Keratinocyte (primary cell): ENCODE measurements at regions not wholly inside any gene's neighbourhood (a gene's known extent, or its start where the extent isn't known, plus 50 kb on each side); places are given as distances from the start of the nearest gene placed in this dataset.

Experiments used
- DNase-seq: peaks from one replicate; pipeline ENCODE4 v3.0.0-alpha.2; 2011; ENCODE audit warnings: low read depth, missing footprints, low spot score
- FAIRE-seq: peaks from 2 replicates; lab custom pipeline; 2011; peaks lifted over from hg19 to GRCh38; lab: Jason Lieb, UNC
- H2AFZ ChIP-seq: 2 replicates; pipeline ENCODE4 v1.6.0; 2012; ENCODE audit warnings: low read length, control low read depth, inconsistent platforms; ENCODE audit not compliant: control insufficient read depth
- H3K27ac ChIP-seq: 2 replicates; pipeline ENCODE4 v1.5.1; 2011; ENCODE audit warnings: low read length; ENCODE audit not compliant: control insufficient read depth, insufficient read depth
- H3K27me3 ChIP-seq: 3 replicates; pipeline ENCODE4 v1.6.0; 2011; ENCODE audit warnings: low read length; ENCODE audit not compliant: control insufficient read depth, insufficient read depth; ENCODE audit errors: extremely low read depth
- H3K36me3 ChIP-seq, 2 experiments: 2 replicates in 1 of 2; 3 replicates in 1 of 2; pipeline ENCODE4 v1.5.1; 2011; ENCODE audit warnings: low read length in 2 of 2, mild to moderate bottlenecking in 1 of 2; ENCODE audit not compliant: control insufficient read depth in 2 of 2, insufficient read depth in 2 of 2; ENCODE audit errors: extremely low read depth in 1 of 2
- H3K4me1 ChIP-seq: 3 replicates; pipeline ENCODE4 v1.5.1; 2011; ENCODE audit warnings: low read length; ENCODE audit not compliant: control insufficient read depth, insufficient read depth; ENCODE audit errors: extremely low read depth
- H3K4me2 ChIP-seq: 3 replicates; pipeline ENCODE4 v1.6.0; 2011; ENCODE audit warnings: low read depth, low read length; ENCODE audit not compliant: control insufficient read depth, insufficient read depth; ENCODE audit errors: extremely low read depth
- H3K4me3 ChIP-seq, 3 experiments: fragments of 200-600 bp in 1 of 3; sonication (generic) in 1 of 3; 2 replicates in 2 of 3; 3 replicates in 1 of 3; pipeline ENCODE4 v1.5.1; 2011 to 2016; ENCODE audit warnings: low read length in 3 of 3, mild to moderate bottlenecking in 3 of 3, control low read depth in 2 of 3, inconsistent platforms in 1 of 3, low read depth in 1 of 3, mixed read lengths in 1 of 3, mixed run types in 1 of 3, moderate library complexity in 1 of 3; ENCODE audit not compliant: control insufficient read depth in 2 of 3, insufficient read depth in 2 of 3; ENCODE audit errors: extremely low read depth in 1 of 3
- H3K79me2 ChIP-seq: 2 replicates; pipeline ENCODE4 v1.6.0; 2012; ENCODE audit warnings: low read length; ENCODE audit not compliant: control insufficient read depth, insufficient read depth
- H3K9ac ChIP-seq: 3 replicates; pipeline ENCODE4 v1.6.0; 2011; ENCODE audit warnings: low read length; ENCODE audit not compliant: control insufficient read depth, insufficient read depth; ENCODE audit errors: extremely low read depth
- H3K9me1 ChIP-seq: 3 replicates; pipeline ENCODE4 v1.6.0; 2011; ENCODE audit warnings: low read length; ENCODE audit not compliant: control insufficient read depth, insufficient read depth; ENCODE audit errors: extremely low read depth
- H3K9me3 ChIP-seq: 2 replicates; pipeline ENCODE4 v1.5.1; 2012; ENCODE audit warnings: low read depth, low read length; ENCODE audit not compliant: control insufficient read depth
- H4K20me1 ChIP-seq: 3 replicates; pipeline ENCODE4 v1.6.0; 2011; ENCODE audit warnings: low read length; ENCODE audit not compliant: control insufficient read depth, insufficient read depth; ENCODE audit errors: extremely low read depth
- CTCF ChIP-seq, 3 experiments: IDR thresholded peaks in 1 of 3; conservative IDR thresholded peaks in 1 of 3; optimal IDR thresholded peaks in 1 of 3; 2 replicates in 2 of 3; 3 replicates in 1 of 3; pipeline versions ENCODE3 to v1.5.1; 2011; ENCODE audit warnings: low read length in 3 of 3, mild to moderate bottlenecking in 3 of 3, moderate library complexity in 2 of 3, control low read depth in 1 of 3, inconsistent platforms in 1 of 3; ENCODE audit not compliant: insufficient read depth in 2 of 3; ENCODE audit errors: extremely low read depth in 1 of 3
- EZH2 ChIP-seq: IDR thresholded peaks from one replicate; pipeline ENCODE4 v1.6.1; 2012; ENCODE audit warnings: inconsistent platforms, mild to moderate bottlenecking, low read length, moderate library complexity
- dilution Hi-C: fragments of 300-500 bp; cut with MboI; formaldehyde crosslinking; loops from one replicate; pipeline ENCODE4 v1.7.0; 2020; ENCODE audit warnings: low sequenced_read_pairs; ENCODE audit not compliant: extremely low pct_ligation_motif_present

GRCh38 chr1:199641531-199641930 is 386.0 kb upstream of the NR5A2 start:
- no peaks in the 10 kb centered on the region for H3K9me1 ChIP-seq
- H3K4me3 ChIP-seq = no peak overlapping the region
- no peaks in the 10 kb centered on the region for H3K4me1 ChIP-seq
- no peaks in the 10 kb centered on the region for H3K36me3 ChIP-seq
- no peak overlapping the region for H3K27ac ChIP-seq
- dilution Hi-C loops = no loop called here
- no peaks in the 10 kb centered on the region for H3K27me3 ChIP-seq
- H3K9ac ChIP-seq = no peak overlapping the region
- H3K9me3 ChIP-seq = no peaks in the 10 kb centered on the region
- DNase-seq = no peak
- no peak overlapping the region for H2AFZ ChIP-seq
- no peak for FAIRE-seq
- H4K20me1 ChIP-seq = no peaks in the 10 kb centered on the region
- TF ChIP-seq CTCF (optimal IDR thresholded peaks at IDR 0.05 in 1 of 3, IDR thresholded peaks at IDR 0.05 in 1 of 3, conservative IDR thresholded peaks at IDR 0.05 in 1 of 3; ENCODE audit: extremely low read depth in 1 of 3, insufficient read depth in 2 of 3, low read length in 3 of 3) (no peak), EZH2 (no peak)
- no peak overlapping the region for H3K4me2 ChIP-seq
- no peaks in the 10 kb centered on the region for H3K79me2 ChIP-seq

- DNase-seq = no peak
- dilution Hi-C loops = no loop called here
- FAIRE-seq = no peak
These were observed 382.6 kb upstream of the NR5A2 start for GRCh38 chr1:199644912-199645311.

More at GRCh38 chr1:199644912-199645311, 382.6 kb upstream of the NR5A2 start:
- Histone ChIP-seq H3K79me2 (no peaks in the 10 kb centered on the region), H3K36me3 (no peaks in the 10 kb centered on the region), H3K4me2 (no peak overlapping the region), H2AFZ (no peak overlapping the region), H3K9ac (no peak overlapping the region), H3K4me1 (no peaks in the 10 kb centered on the region), H3K27ac (no peak overlapping the region), H3K9me3 (no peaks in the 10 kb centered on the region), H3K4me3 (no peak overlapping the region), H4K20me1 (no peaks in the 10 kb centered on the region), H3K27me3 (no peaks in the 10 kb centered on the region), H3K9me1 (no peaks in the 10 kb centered on the region)
- no peak for TF ChIP-seq CTCF (optimal IDR thresholded peaks at IDR 0.05 in 1 of 3, IDR thresholded peaks at IDR 0.05 in 1 of 3, conservative IDR thresholded peaks at IDR 0.05 in 1 of 3; ENCODE audit: extremely low read depth in 1 of 3, insufficient read depth in 2 of 3, low read length in 3 of 3)
- no peak for TF ChIP-seq EZH2
